COR-L47 (cell line): ENCODE measurements at regions not wholly inside any gene's neighbourhood (a gene's known extent, or its start where the extent isn't known, plus 50 kb on each side); places are given as distances from the start of the nearest gene placed in this dataset.

ENCODE experiments used
- DNase-seq: peaks from one replicate; lab custom pipeline; 2025; lab: John Stamatoyannopoulos, UW

DNA sequence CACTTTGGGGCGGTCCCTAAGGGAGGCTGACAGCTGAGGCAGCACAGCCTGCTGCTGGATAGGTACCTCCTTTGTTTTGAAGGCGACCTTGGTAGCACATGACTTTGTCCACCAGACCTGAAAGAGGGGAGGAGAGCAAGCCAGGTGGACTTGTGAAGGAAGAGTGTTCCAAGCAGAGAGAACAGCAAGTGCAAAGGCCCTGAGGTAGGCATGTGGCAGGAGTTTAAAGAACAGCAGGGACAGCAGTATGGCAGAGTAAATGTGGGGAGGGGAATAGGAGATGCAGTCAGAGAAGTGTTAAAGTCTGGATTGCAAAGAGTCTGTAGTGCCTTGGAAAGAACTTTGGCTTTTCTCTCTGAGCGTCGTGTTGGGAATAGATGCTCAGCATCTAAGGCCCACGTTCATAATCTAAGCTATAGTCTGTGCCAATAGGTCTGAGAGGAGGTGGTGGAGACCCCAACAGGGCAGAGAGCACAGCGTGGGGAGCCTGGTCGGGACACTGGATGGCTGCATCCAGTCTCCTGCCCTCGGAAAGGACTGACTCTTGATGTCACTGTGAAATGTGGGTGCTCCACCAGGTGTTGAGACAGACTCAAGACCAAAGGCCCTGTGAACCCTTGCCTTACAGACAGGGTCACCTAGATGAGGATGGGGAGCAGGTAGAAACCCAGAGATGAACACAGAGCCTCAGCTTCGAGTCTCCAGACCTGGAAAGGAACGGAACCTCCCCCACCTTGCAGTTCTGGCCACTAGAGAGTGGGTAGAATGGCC lies 242.1 kb upstream of the PWP1 start:
- no peak for DNase-seq

DNA sequence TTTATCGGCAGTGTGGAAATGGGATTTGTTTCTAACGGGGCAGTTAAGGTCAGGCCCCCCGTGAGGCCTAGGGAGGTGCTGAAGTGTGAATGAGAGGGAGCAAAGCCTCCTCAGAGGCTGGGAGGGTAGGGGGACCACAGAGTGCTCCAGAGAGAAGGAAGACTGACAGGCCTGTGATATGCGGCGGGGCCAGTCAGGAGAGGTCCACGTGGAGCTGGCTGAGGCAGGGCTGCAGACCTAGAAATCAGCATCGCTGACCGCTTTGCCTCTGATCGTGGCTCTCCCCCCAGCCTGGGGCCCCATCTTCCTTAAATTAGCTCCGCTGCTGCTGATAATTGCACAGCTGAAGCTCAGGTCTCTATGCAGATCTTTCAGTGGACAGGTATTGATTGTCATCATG lies 240.8 kb upstream of the PWP1 start:
- no peak for DNase-seq

DNA sequence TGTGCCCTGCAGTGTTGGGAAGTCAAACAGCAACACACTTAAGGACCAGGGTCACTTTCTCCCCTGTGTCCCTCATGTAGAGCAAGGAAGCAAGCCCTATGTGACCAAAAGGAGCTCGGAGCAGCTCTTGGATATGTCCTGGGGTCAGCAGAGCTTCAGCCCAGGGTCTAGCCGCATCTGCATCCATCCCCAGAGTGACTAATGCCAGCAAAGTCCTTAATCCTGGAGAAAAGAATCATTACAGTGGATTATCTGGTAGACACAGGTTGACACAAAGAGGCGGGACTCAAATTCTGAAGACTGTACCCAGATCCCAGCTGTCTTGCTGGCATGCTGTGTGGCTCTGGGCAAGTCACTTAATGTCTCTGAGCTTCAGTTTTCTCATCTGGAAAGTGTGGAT lies 239.1 kb upstream of the PWP1 start:
- no peak for DNase-seq

DNA sequence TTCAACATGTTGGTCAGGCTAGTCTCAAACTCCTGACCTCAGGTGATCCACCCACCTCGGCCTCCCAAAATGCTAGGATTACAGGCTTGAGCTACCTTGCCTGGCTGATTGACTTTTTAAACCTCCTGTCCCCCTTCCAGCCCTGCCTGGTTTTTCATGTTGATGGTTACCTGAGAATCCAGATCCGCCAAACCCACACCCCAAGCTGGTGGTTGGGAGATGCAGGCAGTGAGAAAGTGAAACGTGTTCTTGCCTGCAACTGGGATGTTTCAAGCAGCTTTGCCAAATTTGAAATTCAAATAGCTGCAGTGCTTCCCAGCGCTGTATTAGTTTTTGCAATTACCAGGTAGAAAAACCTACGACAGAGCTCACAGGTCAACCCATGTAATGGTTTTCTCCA lies 238.3 kb upstream of the PWP1 start:
- no peak for DNase-seq

DNA sequence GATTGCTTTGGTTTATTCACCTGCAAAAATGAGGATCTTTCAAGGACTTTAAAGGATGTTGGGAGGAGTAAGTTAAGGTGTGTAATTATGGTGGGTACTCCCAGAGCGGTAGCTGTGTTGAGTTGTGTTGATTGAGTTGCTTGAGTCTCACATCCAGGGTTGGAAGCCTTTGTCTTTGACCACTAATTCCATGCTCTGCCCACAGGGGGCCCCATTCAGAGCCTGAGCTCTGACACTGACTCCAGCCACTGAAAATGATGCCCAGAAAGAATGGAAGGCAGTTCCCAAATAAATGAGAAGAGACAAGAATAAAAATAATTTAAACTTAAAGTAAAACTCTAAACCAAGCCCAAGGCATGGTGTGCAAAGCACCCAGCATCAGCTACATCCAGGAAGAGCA lies 237.4 kb upstream of the PWP1 start:
- DNase-seq, result no peak

DNA sequence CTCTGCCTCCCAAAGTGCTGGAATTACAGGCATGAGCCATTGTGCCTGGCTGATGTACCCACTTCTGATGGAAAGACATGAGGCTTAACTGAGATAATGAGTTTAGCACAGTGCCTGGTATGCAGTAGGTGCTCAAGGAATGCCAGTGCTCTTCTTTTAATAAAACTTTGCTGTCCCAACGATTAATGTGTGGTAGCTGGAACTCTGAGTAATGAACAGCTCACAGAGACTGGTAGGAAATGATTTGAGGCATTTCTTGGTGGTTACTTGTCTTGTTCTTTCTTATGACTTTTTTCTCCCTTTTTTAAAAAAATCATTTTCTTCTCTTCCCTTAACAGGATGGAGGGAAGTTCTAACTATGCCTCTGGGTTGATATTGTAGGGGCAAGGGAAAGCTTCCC lies 235.7 kb upstream of the PWP1 start:
- no peak for DNase-seq

DNA sequence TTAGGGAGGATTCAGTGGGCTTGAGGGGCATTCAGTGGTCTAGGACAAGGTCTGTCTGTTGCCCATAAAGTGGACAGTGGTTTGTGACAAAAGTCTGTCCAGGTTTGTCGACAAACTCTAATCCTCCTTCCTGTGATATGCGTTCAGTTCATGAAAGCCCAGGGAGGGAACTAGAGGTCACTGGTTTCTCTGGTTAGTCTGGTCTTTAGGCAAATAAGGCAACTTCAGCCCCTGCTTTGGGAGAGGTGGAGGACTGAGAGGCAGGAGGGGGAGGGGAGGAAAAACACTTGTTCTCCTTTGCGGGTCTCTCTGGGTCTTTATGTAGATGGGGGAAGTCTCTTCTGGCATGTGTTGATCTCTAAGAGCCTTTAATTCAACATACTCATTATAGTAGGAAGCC lies 235.1 kb upstream of the PWP1 start:
- no peak for DNase-seq

DNA sequence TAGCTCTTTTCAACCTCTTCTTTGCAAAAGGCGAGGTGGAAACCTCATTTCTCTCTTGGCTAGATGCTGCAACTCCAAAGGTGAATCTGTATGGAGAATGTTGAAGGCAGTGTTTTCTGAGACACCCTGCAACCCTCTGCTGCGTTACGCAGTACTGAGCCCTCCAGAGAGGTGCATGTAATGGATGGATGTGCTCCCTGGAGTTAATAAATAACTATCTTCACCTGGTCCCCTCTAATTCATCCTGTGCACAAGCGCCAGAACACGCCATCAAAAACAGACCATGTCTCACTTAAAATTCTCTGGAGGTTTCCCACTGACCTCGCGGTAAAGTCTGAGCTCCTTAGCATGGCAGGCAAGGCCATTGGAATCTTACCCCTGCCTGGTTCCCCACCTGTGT lies 234.4 kb upstream of the PWP1 start:
- no peak for DNase-seq

DNA sequence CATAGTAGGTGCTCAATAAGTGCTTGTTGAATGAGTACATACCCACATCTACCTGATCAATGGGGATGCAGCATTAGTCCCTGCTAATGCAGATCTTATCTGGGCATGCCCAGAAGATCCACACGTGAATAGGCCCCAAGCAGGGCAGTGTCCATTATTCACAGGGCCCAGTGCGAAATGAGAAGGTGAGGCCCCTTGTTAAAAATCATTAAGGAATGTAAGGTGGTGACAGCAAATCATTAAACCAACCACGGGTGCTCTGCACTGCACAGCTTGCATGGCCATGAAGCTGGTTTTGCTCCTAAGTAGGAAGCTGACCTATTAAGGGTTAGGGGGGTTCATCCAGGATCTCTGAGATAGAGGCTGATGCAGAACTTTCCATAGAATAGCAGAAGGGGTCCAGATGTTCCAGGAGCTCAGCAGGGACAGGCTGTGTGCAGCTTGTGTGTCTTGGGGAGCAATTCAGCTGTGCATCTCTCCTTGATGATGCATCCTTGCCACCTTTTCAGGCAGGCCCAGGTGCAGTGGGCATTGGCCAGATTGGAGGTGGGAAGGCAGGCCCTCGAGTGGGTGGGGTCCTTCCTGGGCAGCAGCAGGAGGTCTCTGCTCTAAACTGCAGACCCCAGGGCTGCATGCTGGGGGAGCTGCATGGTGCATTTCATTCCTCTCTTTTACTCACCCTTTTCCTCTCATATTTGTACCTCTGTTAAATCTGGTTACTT lies 231.3 kb upstream of the PWP1 start:
- no peak for DNase-seq

DNA sequence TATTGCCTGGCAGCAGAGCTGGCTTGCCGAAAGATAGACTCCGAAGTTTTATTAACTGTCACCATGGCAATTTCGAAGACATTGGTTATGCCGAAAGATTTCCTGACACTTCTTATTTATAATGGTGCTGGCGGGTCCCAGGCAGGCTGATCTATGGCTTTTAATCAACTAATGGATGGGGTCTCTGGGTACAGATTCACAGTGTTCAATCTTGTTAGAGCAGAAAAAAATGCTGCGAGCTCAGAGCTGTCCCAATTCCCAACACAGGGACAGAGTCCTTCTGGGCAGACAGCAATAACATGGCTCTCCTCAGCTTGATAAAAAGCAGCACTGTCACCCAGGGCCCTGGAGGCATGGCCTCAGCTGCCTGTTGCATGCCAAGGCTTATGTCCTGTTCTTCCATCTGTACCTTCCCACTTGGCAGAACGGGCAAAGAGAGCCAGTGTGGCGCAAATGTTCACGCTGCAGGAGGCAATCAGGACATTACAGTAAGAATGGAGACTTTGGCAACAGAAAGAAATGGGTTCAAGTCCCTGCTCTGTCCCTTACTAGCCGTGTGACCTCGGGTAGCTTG lies 228.2 kb upstream of the PWP1 start:
- no peak for DNase-seq

DNA sequence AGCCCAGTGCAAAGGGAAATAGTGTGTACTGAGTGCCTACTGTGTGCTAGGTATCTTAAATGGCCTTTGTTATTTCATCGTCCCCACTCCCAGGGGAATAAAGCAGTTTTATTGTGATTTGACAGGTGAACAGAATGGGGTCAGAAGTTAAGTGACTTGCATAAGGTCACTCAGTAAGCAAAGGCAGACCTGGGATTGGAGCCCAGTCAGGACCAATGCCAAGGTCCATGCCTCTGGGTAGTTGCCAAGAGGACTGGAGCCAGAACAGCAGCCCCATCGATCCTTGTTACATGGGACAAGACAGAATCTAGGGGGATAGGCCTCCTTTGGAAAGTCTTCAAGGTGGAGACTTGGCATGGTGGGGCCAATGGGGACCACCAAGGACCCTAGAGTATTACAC lies 227.4 kb upstream of the PWP1 start:
- no peak for DNase-seq

DNA sequence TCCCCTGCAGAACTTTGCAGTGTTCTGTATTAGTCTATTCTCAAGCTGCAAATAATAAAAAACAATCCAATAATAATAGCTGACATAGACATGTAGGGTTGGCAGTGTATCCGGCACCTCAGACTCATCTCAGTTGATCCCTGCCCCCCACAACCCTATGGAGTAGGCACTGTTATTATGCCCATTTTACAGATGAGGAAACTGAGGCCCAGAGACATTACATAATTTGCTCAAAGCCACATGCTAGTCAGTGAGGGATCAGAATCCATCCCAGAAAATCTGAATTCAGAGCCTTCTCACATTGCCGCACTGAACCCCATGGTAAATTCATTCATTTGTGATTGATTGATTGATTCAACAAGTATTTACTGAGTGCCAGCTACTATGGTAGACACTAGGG lies 226.6 kb upstream of the PWP1 start:
- DNase-seq, result no peak

DNA sequence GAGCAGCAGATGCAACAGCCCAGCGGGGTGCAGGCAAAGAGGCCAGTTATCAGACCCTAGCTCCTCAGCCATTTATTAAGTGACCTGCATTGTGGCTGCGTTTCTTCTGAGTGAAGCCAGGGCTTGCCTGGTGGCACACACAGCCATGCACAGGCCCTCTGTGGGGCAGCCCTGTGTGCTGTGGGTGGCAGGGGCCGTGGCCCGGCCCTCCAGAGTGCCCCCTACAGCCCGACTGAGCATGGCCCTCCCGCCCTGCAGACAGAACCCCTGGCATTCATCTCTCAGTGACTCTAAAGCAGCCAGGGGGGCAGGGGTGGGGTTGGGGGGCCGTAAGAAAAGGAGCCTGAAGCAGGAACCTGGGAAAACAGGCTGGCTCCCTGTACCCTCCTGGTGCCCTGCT lies 226.0 kb upstream of the PWP1 start:
- DNase-seq, result no peak

DNA sequence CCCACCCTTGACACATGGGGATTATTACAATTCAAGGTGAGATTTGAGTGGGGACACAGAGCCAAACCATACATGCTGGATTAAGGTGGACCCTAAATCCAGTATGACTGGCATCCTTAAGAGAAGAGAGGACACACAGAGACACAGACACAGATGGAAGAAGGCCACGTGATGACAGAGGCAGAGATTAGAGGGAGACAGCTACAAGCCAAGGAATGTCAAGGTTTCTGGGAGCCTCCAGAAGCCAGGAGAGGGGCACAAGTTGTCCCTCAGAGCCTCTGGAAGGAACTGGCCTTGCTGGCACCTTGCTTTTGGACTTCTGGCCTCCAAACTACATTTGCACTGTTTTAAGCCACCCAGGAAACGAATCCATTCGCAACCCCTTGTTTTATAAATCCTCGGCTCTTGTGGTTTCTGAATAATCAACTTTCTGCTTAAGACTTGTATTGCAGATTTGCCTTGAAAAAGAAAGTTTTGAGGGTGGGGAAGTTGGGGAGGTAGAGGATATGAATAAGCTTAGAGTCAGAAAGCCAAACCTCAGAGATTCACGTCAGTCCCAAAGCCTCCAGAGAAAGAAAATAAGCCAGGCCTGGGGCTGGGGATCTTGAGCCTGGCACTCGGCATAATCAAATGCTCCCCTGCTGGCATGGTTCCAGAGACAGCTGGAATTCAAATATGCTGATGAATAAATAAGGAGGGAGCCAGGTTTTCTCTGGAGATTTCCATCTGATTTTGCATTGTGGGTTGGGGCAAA lies 224.2 kb upstream of the PWP1 start:
- peak; percentile 37 for DNase-seq

DNA sequence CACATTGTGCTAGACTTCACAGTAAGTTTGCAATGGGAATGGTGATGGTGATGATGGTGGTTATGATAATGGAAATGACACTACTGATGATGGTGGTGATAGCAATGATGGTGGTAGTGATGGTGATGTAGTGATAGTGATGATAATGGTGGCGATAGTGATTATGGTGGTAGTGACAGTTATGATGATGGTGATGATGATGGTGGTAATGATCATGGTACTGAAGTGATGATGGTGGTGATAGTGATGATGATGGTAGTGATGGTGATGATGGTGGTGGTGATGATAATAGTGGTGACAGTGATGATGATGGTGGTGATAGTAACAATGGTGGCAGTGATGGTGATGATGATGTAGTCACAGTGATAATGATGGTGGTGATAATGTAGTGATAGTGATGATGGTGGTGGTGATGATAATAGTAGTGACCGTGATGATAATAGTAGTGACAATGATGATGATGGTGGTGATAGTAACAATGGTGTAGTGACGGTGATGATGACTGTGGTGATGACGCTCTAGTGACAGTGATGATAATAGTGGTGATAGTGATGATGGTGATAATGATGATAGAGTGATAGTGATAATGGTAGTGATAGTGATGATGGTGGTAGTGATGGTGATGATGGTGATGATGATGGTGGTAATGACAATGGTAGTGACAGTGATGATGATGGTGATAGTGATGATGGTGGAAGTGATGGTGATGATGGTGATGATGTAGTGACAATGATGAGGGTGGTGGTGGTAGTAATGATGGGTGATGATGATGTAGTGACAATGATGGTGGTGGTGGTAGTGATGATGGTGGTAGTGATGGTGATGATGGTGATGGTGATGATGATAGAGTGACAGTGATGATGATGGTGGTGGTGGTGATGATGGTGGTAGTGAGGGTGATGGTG lies 222.9 kb upstream of the PWP1 start:
- DNase-seq, result no peak

DNA sequence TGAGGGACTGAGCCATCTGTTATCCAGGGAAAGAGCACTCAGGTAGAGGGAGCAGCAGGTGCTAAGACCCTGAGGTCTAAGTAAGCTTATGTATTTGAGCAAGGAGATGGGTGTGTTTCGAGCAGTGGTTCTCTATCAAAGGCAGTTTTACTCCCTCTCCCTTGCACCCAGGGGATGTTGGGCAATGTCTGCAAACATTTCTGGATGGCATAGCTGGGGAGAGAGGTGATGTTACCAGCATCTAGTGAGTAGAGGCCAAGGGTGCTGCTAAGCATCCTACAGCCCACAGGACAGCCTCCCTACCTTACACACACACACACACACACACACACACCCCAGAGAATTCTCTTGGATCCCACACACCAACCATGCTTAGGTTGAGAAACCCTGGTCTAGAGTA lies 221.0 kb upstream of the PWP1 start:
- no peak for DNase-seq

DNA sequence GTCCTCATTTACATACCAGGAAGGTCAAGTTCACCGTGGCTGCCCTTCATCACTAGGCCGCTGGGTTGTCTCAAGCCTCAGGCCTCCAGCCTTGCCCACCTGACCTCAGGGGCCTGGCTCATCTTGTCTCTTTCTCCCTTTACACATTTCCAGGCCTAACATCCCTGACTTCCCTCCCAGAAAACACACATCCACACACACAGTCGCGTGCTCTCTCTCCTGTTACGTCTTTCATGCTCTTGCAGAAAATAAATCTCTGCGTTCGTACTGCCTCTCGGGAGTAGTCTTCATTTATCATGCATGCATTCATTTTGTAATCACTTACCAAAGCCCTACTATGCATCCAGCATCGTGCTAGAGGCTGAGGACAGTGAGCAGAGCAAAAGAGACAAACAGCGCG lies 220.0 kb upstream of the PWP1 start:
- DNase-seq, result no peak

DNA sequence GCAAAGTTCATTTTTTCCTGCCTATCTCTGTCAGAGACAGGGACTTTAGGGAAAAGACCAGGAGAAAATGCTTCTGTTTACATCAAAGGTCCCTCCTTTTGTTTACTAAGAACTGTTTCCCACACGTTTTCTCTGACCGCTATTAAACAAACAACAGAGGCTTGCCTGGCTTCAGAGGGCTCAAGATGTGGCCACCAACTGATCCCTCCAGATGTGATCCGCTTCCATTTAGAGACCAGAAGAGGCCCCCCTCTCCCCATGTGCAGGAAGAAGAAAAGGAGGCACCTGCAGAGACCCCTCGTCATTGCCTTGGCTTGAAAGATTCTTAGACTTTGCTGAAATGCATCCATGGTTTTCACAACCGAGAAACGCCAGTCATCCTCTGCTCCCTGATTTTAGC lies 217.9 kb upstream of the PWP1 start:
- peak; percentile 19 for DNase-seq

DNA sequence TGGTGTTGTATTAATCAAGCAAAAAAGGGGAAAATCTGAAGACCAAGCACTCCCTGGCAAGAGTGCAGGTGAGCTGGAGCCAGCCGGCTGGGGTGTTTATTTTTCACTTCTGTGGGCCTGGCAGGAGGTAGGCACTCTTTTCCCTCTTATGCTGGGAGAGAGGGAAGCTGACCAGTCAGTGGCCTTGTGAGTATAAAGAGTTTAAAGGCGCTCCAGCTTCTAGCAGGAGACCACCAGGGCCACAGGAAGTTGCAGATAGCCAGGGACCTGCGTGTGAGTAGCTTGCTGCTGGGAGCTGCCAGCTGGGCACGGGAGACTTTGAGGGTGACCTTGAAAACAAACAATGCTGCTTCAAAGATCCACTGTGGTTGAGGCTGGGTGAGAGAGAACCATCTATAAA lies 217.4 kb upstream of the PWP1 start:
- peak; percentile 8 for DNase-seq

DNA sequence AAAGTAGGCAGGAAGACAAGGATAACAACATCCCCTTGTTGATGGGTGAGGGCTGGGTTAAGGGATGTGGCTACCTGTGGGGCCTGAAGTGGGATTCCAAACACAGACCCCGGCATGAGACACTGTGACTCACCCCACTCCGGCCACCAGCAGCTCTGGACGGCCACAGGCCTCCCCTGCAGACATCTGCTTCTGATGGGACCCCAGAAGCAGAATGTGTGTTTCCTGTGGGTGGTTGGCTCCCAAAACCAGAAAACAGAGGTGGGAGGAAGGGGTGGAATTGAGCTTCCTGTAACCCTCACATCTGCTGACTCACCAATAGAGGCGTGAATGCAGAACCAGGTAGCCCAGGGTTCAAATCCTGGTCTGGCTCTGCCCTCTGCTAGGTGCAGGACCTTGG lies 216.6 kb upstream of the PWP1 start:
- no peak for DNase-seq

DNA sequence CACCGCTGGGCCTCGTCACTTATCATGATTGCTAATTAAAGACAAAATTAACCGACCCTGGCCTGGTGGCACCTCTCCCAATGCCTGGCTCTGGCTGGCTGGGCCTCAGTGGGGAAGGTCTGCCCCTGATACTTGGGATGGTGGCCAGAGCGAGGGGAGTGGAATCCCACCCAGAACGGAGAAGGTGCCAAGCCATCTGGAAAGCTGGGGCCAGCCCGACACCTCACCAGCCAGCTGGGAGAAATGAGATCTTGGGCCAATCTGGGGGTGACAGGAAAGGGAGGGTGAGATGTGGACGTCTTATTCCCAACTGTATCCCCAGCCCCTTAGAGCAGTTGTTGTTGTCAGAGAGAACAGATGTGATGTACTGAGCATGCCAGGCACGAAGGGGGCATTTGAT lies 215.0 kb upstream of the PWP1 start:
- no peak for DNase-seq

DNA sequence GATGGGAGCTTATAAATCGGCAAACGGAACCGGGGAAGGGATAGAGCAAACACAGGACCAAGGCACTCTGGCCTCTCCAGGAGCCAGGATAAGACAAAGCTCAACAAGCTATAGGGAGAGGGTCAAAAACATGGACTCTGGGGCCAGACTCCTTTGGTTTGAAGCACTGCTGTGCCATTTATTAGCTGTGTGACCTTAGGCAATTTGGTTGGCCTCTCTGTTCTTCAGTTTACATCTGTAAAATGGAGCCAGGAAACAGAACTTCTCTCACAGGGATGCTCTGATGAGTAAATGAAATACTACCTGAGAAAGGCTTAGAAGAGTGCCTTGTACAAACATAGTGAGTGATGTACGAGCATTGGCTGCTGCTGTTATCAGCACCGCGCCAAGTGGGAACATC lies 213.3 kb upstream of the PWP1 start:
- DNase-seq, result no peak
